ENCODE measurements at regions not wholly inside any gene's neighbourhood (a gene's known extent, or its start where the extent isn't known, plus 50 kb on each side); places are given as distances from the start of the nearest gene placed in this dataset.

- in situ Hi-C loops (cut with MboI) (no loop called here), intact Hi-C loops (cut with micrococcal nuclease) (no loop called here)
- H3K4me3 ChIP-seq, result no peak overlapping the region
- H3K9ac ChIP-seq (ENCODE audit: insufficient read depth in 1 of 2, low read depth in 2 of 2, low read length in 2 of 2), result no peak overlapping the region
- WGBS (ENCODE audit: insufficient coverage, low coverage, missing lambda C conversion rate), result 1% methylated on average over 4 of the region's 4 CpGs
- FAIRE-seq (no peak), ATAC-seq (no peak), DNase-seq (ENCODE audit: extremely low read depth in 1 of 4, low spot score in 3 of 4) (no peak)
- ChIA-PET POLR2A (interaction anchor here (0.7 to 1.5 kb wide), 3 partner anchors 9 to 13 kb away, joined by 3 to 6 read pairs (median 3); no protein-coding TSS in a partner anchor), CTCF (ENCODE audit: low intra/inter-chr PET ratio) (no interaction called here)
- no peaks in the 10 kb centered on the region for H3K4me1 ChIP-seq (replicated peaks in 1 of 2; ENCODE audit: control insufficient read depth in 2 of 2, insufficient read depth in 2 of 2, low read length in 2 of 2)
- no peaks in the 10 kb centered on the region for H3K9me3 ChIP-seq (replicated peaks; ENCODE audit: control insufficient read depth, insufficient read depth, low read depth, low read length)
- no peak overlapping the region for H3K4me2 ChIP-seq (ENCODE audit: insufficient read depth, low read length)
- H4K20me1 ChIP-seq (replicated peaks; ENCODE audit: control insufficient read depth, insufficient read depth, low read length), result no peaks in the 10 kb centered on the region
- no peaks in the 10 kb centered on the region for H3K9me1 ChIP-seq (ENCODE audit: control insufficient read depth, insufficient read depth, low read length)
- no peaks in the 10 kb centered on the region for H3K79me2 ChIP-seq (ENCODE audit: control insufficient read depth, insufficient read depth, low read length)
- H2AFZ ChIP-seq (ENCODE audit: low read depth, low read length), result no peak overlapping the region
- no peak overlapping the region for H3K27ac ChIP-seq (ENCODE audit: extremely low read depth, low read depth, low read length)
- peaks cover 32 to 33% of the 10 kb centered on the region in 2 experiments for H3K27me3 ChIP-seq (ENCODE audit: control insufficient read depth in 2 of 2, insufficient read depth in 2 of 2, low read length in 2 of 2)
- TF ChIP-seq JUND (IDR thresholded peaks at IDR 0.05; ENCODE audit: borderline replicate concordance, low read depth, low read length) (no peak), JUND (tag; IDR thresholded peaks at IDR 0.05; ENCODE audit: borderline replicate concordance, low read depth, low read length) (no peak), CBX8 (IDR thresholded peaks at IDR 0.05; ENCODE audit: borderline replicate concordance, extremely low read depth, low read depth, low read length, poor library complexity, severe bottlenecking) (peak; percentile 26)
- no peaks in the 10 kb centered on the region for H3K36me3 ChIP-seq (ENCODE audit: control insufficient read depth, insufficient read depth, low read length)
- BruUV-seq (replicated peaks), result no TSS peak
Observed at GRCh38 chr7:133180717-133181116, 72.2 kb upstream of the EXOC4 start.

DNA sequence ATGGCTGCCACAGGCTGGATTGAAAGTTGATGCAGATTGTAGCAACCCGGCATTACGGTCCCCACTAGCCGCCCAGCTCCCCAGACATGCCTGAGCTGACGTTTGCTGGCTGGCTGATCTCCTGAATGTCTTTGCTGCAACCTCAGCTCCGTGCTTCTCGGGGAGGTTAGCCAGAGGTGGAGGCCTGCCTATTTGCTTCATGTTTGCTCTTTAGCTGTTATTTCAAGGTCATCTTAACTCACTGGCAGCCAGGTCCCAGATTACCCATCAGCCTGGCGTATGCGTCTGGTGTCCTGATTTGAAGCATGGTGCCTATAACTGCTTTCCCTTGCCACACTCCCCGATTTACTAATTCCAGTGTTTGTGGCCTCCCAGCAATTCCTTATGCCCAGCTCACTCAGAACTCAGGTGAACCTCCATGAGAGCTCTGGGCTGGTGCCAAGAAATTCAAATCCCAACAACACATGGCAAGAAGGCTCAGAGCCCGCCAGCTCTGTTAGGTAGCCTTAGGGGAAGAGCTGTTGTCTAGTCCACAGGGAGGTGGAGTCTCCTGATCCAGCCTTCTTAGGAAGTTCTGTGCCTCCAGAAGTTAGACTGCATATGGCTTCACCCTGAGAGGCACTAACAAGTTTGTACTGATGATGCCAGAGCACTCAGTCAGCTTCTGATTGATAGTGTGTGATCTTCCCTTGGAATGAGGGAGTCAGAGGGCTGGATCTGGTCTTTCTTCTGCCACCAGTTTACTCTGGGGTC, 69.7 kb upstream of the EXOC4 start:
- H3K4me1 ChIP-seq (replicated peaks in 1 of 2; ENCODE audit: control insufficient read depth in 2 of 2, insufficient read depth in 2 of 2, low read length in 2 of 2), result no peaks in the 10 kb centered on the region
- H3K79me2 ChIP-seq (ENCODE audit: control insufficient read depth, insufficient read depth, low read length), result no peaks in the 10 kb centered on the region
- no peak overlapping the region for H3K9ac ChIP-seq (ENCODE audit: insufficient read depth in 1 of 2, low read depth in 2 of 2, low read length in 2 of 2)
- intact Hi-C loops (cut with micrococcal nuclease), result no loop called here
- H3K27ac ChIP-seq (ENCODE audit: extremely low read depth, low read depth, low read length), result no peak overlapping the region
- H3K36me3 ChIP-seq (ENCODE audit: control insufficient read depth, insufficient read depth, low read length), result no peaks in the 10 kb centered on the region
- 2% methylated on average over 10 of the region's 10 CpGs for WGBS (ENCODE audit: insufficient coverage, low coverage, missing lambda C conversion rate)
- peaks cover 32 to 33% of the 10 kb centered on the region in 2 experiments for H3K27me3 ChIP-seq (ENCODE audit: control insufficient read depth in 2 of 2, insufficient read depth in 2 of 2, low read length in 2 of 2)
- no peaks in the 10 kb centered on the region for H4K20me1 ChIP-seq (replicated peaks; ENCODE audit: control insufficient read depth, insufficient read depth, low read length)
- ATAC-seq (no peak), FAIRE-seq (no peak), DNase-seq (ENCODE audit: extremely low read depth in 1 of 4, low spot score in 3 of 4) (no peak)
- H3K4me3 ChIP-seq, result no peak overlapping the region
- no peaks in the 10 kb centered on the region for H3K9me1 ChIP-seq (ENCODE audit: control insufficient read depth, insufficient read depth, low read length)
- no peak overlapping the region for H2AFZ ChIP-seq (ENCODE audit: low read depth, low read length)
- no TSS peak for BruUV-seq (replicated peaks)
- H3K4me2 ChIP-seq (ENCODE audit: insufficient read depth, low read length), result no peak overlapping the region
- ChIA-PET POLR2A (interaction anchor here (1.1 kb wide), 1 partner anchor 10 kb away, joined by 4 read pairs; no protein-coding TSS in a partner anchor), CTCF (ENCODE audit: low intra/inter-chr PET ratio) (no interaction called here)
- in situ Hi-C loops (cut with MboI), result no loop called here
- H3K9me3 ChIP-seq (replicated peaks; ENCODE audit: control insufficient read depth, insufficient read depth, low read depth, low read length), result no peaks in the 10 kb centered on the region
- TF ChIP-seq ZNF431 (CRISPR knock-in tag; IDR thresholded peaks at IDR 0.05), result no peak
- TF ChIP-seq, protein P1, sequence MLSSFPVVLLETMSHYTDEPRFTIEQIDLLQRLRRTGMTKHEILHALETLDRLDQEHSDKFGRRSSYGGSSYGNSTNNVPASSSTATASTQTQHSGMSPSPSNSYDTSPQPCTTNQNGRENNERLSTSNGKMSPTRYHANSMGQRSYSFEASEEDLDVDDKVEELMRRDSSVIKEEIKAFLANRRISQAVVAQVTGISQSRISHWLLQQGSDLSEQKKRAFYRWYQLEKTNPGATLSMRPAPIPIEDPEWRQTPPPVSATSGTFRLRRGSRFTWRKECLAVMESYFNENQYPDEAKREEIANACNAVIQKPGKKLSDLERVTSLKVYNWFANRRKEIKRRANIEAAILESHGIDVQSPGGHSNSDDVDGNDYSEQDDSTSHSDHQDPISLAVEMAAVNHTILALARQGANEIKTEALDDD (IDR thresholded peaks at IDR 0.05), result no peak
- no peak for TF ChIP-seq ZNF644 (tag; IDR thresholded peaks at IDR 0.05; ENCODE audit: low read depth)
- no peak for TF ChIP-seq TCF7L2 (IDR thresholded peaks at IDR 0.05; ENCODE audit: low read depth, low read length)
- no peak for TF ChIP-seq BDP1 (IDR thresholded peaks at IDR 0.05; ENCODE audit: insufficient read depth, insufficient read length)
- TF ChIP-seq EZH2 (IDR thresholded peaks at IDR 0.05; ENCODE audit: borderline replicate concordance, low read depth, low read length), result no peak
- TF ChIP-seq TRIM24 (IDR thresholded peaks at IDR 0.05), result no peak
- no peak for TF ChIP-seq CBFB (CRISPR knock-in tag; IDR thresholded peaks at IDR 0.05)
- TF ChIP-seq ZBTB49 (CRISPR knock-in tag; IDR thresholded peaks at IDR 0.05; ENCODE audit: borderline replicate concordance), result no peak
- no peak for TF ChIP-seq CSDE1 (IDR thresholded peaks at IDR 0.05)
